HG03565 (cell line): ENCODE measurements at regions not wholly inside any gene's neighbourhood (a gene's known extent, or its start where the extent isn't known, plus 50 kb on each side); places are given as distances from the start of the nearest gene placed in this dataset.

ENCODE experiments used
- ATAC-seq: cut with Tn5 transposase; IDR thresholded peaks from one replicate; pipeline ENCODE4 v1.9.1; 2021; ENCODE audit warnings: mild to moderate bottlenecking, moderate library complexity; ENCODE audit not compliant: unreplicated experiment

DNA sequence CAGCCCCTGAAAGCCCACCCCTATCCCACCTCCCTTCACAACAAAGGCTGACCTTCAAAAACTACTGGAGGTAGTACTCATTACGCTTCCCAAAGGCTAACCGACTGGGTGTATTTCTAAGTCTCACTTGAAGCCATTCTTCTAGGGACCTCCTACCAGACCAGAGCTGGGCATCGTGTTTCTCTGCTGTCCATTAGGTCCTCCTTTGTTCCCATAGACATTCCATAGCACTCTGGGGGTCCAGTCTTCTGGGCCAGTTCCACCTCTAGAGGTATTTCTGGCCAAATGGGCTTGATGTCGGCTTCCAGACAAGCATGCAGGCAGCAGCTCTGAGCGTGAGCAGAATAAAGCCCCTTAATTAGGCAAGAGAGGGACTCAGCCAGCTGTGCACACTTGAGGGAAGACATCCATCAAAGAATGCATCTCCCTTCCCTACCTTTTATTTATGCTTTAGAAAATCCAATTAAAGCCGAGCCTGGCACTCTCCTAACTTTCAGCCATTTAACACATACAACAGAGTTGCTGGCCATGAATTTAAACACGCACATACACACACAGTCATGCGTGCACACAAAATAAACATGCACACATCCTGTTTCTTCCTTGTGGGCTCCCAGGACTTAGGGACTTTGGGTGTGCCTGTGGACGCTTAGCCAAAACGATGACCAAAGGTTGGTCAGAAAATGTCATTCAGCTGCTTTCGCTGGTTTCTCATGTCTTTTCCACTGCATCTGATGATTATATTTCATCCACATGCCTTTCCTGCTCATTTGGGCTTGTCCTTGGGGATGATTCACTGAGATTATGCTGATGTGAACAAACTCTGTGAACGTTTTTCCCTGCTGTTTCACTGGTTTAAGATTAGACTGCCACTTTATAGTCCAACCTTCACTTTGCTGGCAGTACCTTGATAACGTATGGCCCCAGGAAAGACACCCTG is 362.0 kb upstream of the NFE2L3 start:
- no peak for ATAC-seq

DNA sequence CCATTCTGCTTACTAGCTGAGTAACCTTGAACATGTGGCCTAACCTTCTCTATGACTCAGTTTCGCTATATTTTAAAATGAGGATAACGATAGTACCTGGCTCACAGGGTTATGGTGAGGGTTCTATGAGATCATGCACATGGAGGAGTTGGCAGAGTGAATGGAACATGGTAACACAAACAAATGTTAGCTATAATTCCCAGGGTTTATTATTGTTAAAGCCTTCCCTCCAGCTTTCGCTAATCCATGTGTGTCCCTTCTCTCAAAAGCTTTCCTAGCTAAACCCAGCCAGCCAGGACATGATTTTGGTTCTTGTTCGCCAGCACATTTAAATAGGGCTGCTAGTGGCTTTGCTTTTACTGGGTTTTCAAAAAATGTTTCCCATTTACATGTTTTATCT is 361.0 kb upstream of the NFE2L3 start:
- ATAC-seq = no peak

DNA sequence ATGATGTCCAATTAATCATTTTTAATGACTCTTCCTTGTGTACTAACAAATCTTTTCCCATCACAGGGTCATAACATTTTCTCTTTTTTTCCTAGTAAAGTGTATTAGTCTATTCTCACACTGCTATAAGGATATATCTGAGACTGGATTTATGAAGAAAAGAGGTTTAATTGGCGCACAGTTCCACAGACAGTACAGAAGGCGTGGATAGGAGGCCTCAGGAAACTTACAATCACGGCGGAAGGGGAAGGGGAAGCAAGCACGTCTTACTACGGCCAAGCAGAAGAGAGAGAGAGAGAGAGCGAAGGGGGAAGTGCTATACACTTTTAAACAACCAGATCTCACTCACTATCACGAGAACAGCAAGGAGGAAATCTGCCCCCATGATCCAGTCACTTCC is 359.4 kb upstream of the NFE2L3 start:
- ATAC-seq = no peak

DNA sequence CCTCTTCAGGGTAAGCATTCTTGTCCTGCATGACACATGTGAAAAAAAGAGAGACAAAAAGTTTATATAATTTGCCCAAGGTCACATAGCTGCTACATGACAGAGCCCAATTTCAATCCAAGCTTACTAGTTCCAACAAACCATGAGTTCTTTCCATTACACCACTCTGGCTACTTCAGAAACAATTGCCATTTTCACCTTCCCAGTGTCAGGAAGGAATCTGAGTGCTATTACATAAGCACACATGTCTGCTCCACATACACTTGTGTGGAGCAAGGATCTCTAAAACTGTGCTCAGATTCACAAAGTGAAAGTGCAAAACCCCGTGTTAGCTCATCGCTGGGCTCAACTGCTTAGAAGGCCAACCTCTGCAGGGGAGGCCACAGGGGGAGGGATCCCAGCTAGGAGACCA is 356.2 kb upstream of the NFE2L3 start:
- no peak for ATAC-seq

DNA sequence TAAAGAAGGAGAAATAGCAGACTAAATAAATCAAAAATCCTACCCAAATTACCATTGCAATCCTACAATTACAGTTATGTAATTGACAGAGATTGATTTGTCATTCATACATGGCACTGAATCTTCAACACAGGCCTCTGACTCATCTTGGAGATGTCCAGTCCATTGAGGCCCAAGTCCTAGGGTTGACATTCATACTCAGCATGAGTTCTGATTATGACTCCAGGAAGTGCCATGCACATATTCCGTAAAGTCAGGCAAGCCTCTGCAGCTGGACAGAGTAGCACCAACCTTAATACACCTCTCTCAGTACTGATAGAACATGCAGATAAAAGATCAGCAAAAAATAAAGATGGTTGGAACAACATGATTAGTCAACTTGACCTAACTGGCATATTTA is 353.7 kb upstream of the NFE2L3 start:
- ATAC-seq = no peak

DNA sequence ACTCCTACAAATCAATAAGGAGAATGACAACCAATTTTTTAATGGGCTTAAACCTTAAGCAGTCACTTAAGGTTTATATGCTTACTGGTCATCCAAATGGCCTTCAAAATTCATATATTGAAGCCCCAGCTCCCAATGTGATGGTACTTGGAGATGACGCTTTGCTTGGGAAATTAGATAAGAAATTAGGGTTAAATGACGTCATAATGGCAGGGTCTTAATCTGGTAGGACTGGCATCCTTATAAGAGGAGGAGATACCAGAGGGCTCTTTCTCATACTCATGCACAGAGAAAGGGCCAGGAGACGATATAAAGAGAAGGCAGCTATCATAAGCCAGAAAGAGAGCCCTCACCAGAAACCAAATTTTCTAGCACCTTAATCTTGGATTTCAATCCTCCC is 350.8 kb upstream of the NFE2L3 start:
- no peak for ATAC-seq

DNA sequence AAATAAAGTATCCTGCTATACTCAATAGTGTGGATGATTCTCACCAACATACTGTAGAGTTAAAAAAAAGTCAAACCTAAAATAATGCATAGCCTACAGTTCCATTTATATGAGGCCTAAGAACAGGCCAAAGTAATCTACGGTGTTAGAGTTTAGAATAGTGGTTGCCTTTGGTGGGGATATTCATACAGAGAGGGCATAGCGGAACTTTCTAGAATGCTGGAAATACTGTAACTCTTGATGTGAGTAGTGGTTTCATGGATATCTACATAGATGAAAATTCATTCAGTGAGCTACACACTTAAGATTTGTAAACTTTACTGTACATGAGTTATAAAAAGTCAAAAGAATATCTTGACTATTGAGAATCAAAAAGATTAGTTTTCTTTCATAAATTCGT is 349.9 kb upstream of the NFE2L3 start:
- no peak for ATAC-seq

DNA sequence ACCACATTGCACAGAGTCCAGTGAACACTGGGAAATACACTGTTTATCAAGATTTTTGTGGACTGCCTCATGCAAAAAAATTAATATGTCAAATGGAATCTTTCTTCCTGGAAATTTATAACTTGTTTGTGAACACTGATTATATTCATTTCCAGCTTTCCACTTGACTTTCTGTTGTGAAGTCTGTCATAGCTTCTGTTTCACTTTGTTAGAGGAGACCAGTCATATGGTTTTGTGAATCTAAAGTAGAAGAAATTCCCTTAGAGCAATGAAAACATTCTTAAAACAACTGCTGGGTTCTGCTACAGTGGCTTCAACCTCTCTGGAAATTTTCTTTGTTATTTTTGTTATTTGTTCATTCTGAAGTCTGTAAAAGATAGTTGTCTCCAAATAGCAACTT is 349.5 kb upstream of the NFE2L3 start:
- peak; percentile 45 for ATAC-seq

DNA sequence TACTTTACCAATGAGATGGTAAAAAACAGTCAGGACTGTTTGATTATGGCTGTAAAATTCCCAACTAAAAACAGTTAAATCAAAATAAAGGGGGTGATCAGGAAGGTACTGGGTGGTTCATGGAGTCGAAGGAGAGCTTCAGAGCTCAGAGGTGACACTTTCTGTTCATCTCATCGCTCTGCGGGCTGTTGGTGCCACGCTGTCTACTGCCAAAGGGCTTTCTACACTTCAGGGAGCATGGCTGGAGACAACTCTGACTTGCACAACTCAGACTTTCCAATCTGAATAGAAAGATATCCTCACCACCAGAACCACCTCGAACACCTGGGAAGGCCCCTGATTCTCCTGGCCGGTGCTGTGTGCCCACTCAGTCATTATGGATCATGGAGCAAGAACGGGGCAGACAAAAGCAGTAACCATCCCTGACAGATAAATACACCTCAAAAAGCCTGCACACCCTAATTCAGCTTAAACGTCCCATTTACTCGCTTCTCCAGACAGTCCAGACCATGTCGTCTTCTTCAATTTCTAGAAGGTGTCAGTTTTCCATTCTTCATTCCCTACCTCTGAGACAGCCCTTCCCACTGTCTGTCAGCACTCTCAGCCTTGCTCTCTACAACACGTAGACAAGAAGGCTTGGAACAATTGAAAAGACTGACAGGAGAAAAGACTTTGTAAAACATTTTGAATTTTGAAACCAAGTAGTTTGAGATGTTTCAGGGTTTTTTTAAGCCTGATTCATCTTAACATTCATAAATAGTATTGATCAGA is 348.7 kb upstream of the NFE2L3 start:
- ATAC-seq = no peak

DNA sequence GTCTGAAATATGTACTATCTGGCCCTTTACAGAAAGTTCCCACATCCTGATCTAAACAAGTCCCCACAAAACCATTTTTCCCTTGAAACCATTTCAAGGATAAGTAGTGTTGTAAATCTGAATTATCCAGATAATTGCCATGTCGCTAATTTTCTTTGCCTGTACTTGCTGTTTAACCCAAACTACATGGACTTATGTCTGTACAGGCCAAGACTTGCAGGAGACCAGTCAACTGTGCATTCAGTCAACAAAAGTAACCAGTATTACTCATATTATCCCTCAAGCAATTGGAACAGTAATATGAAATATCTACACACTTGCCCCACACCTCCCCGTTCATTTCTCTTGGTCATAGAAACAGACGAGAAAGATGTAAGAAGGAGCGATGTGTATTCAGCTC is 347.8 kb upstream of the NFE2L3 start:
- ATAC-seq = no peak

DNA sequence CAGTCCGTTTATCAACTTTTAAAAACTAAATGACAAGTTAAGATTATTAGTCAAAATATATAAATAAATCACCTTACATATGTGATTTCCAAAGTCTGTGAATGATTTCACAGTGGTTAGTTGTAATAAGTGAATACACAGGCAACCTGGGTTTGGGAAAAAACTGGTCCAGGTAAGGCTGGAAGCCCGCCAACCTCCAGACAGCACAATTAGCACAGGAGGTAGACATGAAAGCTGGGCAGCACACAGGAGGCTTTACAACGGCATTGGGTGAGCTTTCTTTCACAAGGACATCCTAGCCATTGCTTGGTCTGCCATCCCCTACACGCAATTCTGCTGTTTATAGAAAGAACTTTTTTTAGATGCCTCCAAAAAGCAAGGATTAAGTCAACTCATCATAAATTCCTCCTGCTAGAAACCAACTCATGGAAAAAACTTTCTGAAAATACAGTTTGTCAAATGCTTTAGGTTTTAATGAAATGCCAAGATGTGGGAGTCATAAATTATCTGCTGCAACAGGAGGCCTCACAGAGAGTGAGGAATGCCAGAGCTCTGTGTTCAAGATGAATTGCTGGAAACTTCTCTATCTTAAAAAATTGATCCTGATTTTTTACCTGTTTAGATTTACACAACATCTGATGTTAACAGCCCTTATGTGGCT is 346.8 kb upstream of the NFE2L3 start:
- ATAC-seq = no peak

DNA sequence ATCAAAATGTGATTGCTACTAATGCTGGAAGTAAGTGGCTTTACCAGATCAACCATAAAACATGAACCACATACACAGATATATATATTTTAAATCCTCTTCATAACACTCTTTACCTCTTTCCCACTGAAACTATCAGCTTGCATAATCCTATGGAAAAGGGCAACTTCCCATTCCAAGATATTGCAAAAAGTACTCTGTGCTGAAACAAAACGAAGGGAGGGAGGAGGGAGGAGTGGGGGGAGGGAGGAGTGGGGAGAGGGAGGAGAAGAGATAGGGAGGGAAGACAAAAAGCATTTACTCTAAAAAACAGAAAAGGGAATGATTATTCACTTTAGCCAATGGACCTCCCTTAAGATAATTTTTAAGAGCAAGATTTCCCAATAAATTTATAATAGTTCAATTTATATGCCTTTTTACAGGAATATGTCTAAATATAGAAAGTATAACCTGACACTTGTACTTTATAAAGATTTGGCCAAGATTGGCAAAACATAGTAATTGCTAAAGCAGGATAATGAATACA is 344.8 kb upstream of the NFE2L3 start:
- no peak for ATAC-seq

DNA sequence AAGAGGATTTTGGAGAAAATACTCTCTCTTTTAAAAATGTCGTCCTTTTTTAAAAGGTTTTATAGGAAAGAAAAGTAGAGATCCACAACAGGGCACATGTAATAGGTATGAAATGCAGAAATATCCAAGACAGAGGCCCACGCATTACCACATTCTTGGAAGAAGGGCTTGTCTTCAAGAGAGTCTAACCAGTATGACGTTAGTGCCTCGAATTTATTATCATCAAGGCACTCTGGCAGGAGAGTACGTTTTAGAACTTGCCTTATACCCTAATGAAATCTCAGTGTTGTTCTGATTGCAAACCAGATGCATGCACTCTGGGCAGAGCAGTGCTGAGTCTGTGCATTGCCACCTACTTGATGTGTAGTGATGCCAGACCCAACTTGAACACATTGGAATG is 342.6 kb upstream of the NFE2L3 start:
- ATAC-seq = no peak

DNA sequence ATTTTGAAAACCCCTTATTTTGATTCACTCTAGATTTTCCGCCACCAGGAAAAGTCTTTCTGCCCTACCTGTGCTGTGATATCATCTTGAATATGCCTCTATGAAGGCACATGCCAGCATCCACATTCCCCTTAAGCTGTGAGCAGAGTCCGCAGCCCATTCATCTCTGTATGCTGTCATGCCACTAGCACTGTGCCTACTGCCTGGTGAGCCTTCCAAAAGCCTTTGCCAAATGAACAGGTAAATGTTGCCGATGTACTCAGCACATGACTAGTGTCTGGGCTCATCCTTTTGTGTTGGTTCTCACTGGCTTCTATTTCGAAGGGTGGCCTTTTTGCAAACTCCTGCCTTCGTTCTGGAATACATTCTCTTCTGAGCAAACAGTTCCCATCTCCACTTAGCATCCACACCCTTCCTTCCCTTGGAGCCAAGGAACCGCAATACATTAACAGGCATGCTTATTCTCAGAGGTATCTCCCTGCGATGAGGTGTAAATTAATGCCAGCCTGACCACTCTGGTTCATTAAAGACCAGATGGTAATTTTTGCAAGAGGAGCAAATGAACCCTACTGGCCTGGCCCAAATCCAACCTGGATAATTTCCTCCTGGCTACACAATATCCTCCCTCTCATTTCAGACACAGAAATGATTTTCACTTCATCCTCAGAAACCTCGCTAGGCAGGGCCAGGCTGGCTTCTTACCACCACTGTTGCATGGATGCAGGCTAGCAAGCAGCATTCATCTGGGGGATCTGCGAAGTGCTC is 339.7 kb upstream of the NFE2L3 start:
- no peak for ATAC-seq

DNA sequence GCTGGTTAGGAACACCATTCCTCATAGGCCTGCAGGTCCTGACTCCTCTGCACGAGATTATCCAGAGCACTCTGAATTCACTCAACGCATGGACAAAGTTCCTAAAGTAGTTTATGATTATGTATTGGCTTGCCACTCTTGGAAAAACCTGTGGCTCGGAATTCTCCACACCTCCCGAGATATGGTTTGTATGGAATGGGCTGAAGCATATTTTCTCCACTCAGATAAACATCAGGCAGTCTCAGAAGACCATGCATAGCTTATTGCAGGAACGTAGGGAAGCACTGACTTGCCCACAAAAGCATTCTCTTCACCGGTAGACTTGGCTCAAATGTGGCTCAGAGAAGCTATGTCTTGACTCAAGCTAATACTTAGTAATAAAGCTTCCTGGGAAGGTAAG is 338.6 kb upstream of the NFE2L3 start:
- ATAC-seq = no peak

DNA sequence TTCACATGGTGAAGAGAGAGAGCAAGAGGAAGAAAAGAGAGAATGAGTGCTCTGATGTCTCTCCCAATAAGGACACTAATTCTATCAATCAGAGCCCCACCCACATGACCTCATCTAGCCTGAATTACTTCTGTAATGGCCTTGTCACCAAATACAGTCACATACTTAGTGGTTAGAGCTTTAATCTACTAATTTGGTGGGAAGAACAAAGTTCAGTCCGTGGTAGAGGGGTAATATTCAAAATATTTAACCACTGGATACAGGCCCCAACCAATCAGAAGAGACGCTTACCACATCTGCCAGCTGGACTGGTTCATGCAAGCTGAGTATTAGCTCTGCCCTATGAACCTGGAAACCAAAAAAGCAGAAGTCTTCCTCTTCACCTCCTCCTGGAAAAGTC is 336.3 kb upstream of the NFE2L3 start:
- ATAC-seq = no peak

DNA sequence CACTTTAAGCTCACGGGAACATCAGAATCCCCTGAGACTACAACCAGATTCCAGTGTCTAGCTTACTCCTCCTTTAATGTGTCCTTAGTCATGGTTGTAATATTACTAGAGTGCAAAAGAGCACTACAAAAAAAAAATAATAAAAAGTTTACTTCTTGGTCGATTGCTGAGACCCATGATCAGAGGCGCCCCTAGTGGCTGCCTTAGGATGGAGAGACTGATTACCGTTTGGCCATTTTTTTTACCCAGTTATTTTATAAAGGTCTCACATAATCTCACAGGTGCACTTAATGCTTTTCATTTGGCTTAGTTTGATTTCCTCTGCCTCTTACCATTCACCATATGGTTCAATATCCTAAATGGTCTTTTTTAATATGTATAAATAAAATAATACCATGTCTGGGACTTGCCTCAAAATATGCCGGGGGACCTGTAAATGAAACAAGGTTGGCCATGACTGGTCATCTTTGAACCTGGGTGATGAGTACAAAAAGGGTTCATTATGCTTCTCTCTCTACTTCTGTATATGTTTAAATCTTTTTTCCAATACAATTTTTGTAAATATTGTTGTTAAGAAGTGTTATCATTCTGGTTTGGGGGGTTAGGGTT is 331.5 kb upstream of the NFE2L3 start:
- ATAC-seq = no peak

DNA sequence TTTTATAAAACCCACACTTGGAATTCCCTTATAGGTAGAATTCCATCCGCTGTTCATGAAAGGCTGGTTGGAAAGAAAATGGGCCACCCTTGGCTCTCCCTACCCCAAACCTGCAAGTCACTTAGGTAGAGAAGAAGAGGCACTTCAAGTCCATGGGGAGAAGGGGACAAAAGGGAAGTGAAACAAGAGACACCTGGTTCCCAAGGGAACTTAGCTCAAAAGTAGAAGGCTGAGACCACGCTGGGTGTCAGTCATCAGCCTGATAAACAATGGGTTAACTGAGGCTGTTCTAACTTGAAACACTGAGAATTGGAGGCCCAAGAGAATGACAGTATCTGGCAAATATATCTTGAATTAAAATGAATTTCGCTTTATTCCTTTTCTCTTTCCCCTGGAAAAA is 330.8 kb upstream of the NFE2L3 start:
- no peak for ATAC-seq

DNA sequence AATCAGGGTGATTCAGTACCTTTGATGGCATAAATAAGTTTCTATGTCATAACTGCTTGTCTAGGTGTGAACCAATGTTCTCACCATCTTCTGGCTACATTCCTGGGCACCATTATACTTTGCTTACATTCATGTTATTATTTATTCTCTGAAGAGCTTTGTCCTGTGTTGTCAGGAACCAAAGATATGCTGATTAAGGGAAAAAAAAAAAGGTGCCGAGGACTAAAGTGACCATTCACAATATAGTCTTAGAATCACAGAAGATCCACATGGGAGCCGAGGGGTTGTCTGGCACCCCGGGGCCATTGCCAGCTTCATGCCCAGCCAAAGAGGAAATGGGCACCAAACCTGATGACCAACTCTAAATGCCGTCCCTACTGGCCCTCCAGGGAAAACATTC is 329.2 kb upstream of the NFE2L3 start:
- ATAC-seq = no peak

DNA sequence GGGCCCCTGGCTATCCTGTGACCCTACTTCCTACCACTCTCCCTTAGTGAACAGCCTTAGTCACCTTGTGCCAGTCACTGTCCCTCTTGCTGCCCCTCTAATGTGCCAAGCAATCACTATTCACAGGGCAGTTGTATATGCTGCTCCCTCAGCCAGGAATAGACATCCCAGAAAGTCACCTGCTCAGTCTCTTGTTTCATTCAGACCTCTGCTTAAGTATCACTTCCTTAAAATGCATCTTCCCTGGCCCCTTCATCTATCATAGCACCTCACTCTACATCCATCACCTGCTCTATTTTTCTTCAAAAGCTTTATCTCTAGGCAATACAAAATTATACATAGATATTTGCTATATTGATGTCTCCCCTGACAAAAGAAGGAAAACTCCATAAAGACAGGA is 328.4 kb upstream of the NFE2L3 start:
- peak; percentile 57 for ATAC-seq
